ENCODE measurements at regions not wholly inside any gene's neighbourhood (a gene's known extent, or its start where the extent isn't known, plus 50 kb on each side); places are given as distances from the start of the nearest gene placed in this dataset.

- TF ChIP-seq, protein P1, sequence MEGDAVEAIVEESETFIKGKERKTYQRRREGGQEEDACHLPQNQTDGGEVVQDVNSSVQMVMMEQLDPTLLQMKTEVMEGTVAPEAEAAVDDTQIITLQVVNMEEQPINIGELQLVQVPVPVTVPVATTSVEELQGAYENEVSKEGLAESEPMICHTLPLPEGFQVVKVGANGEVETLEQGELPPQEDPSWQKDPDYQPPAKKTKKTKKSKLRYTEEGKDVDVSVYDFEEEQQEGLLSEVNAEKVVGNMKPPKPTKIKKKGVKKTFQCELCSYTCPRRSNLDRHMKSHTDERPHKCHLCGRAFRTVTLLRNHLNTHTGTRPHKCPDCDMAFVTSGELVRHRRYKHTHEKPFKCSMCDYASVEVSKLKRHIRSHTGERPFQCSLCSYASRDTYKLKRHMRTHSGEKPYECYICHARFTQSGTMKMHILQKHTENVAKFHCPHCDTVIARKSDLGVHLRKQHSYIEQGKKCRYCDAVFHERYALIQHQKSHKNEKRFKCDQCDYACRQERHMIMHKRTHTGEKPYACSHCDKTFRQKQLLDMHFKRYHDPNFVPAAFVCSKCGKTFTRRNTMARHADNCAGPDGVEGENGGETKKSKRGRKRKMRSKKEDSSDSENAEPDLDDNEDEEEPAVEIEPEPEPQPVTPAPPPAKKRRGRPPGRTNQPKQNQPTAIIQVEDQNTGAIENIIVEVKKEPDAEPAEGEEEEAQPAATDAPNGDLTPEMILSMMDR (IDR thresholded peaks at IDR 0.05): no peak
- TF ChIP-seq POLR2AphosphoS5 (IDR thresholded peaks at IDR 0.05) (no peak), EP300 (IDR thresholded peaks at IDR 0.05) (no peak)
Measured at GRCh38 chr2:145623136-145623535, 1103.2 kb upstream of the ZEB2 start.
